ENCODE measurements at regions not wholly inside any gene's neighbourhood (a gene's known extent, or its start where the extent isn't known, plus 50 kb on each side); places are given as distances from the start of the nearest gene placed in this dataset.

GRCh38 chr4:167443841-167444240 lies 209.5 kb upstream of the SPOCK3 start:
- TF ChIP-seq CTCF (conservative IDR thresholded peaks at IDR 0.05; ENCODE audit: low read length) (no peak), EZH2phosphoT487 (IDR thresholded peaks at IDR 0.05; ENCODE audit: borderline replicate concordance) (no peak)
- no peak overlapping the region for H3K9ac ChIP-seq (ENCODE audit: low read depth, low read length, poor library complexity, severe bottlenecking)
- H3K79me2 ChIP-seq (ENCODE audit: insufficient read depth, low read length) = no peaks in the 10 kb centered on the region
- no peaks in the 10 kb centered on the region for H3K36me3 ChIP-seq (ENCODE audit: insufficient read depth, low read length)
- no peaks in the 10 kb centered on the region for H3K9me3 ChIP-seq (ENCODE audit: insufficient read depth, low read depth, low read length)
- H2AFZ ChIP-seq (ENCODE audit: low read length) = no peak overlapping the region
- no peak overlapping the region for H3K4me2 ChIP-seq (ENCODE audit: low read depth, low read length, poor library complexity, severe bottlenecking)
- no peaks in the 10 kb centered on the region for H3K4me1 ChIP-seq (ENCODE audit: insufficient read depth, low read length, poor library complexity, severe bottlenecking)
- no peaks in the 10 kb centered on the region for H3K27me3 ChIP-seq (ENCODE audit: insufficient read depth, low read length, poor library complexity, severe bottlenecking)
- no peaks in the 10 kb centered on the region for H3F3A ChIP-seq (ENCODE audit: low read depth)
- H3K9me2 ChIP-seq (replicated peaks; ENCODE audit: low read depth, low read length) = no peaks in the 10 kb centered on the region
- H3K4me3 ChIP-seq (ENCODE audit: low read length, poor library complexity, severe bottlenecking) = no peak overlapping the region
- no peaks in the 10 kb centered on the region for H4K20me1 ChIP-seq (ENCODE audit: insufficient read depth, low read length, poor library complexity, severe bottlenecking)

GRCh38 chr4:167452922-167453430 lies 218.7 kb upstream of the SPOCK3 start:
- no peak overlapping the region for H2AFZ ChIP-seq (ENCODE audit: low read length)
- no peaks in the 10 kb centered on the region for H3K36me3 ChIP-seq (ENCODE audit: insufficient read depth, low read length)
- H3K4me1 ChIP-seq (ENCODE audit: insufficient read depth, low read length, poor library complexity, severe bottlenecking) = no peaks in the 10 kb centered on the region
- H4K20me1 ChIP-seq (ENCODE audit: insufficient read depth, low read length, poor library complexity, severe bottlenecking) = no peaks in the 10 kb centered on the region
- H3K4me3 ChIP-seq (ENCODE audit: low read length, poor library complexity, severe bottlenecking) = no peak overlapping the region
- H3K9ac ChIP-seq (ENCODE audit: low read depth, low read length, poor library complexity, severe bottlenecking) = no peak overlapping the region
- H3K9me2 ChIP-seq (replicated peaks; ENCODE audit: low read depth, low read length) = no peaks in the 10 kb centered on the region
- H3K79me2 ChIP-seq (ENCODE audit: insufficient read depth, low read length) = no peaks in the 10 kb centered on the region
- no peaks in the 10 kb centered on the region for H3K9me3 ChIP-seq (ENCODE audit: insufficient read depth, low read depth, low read length)
- TF ChIP-seq EZH2phosphoT487 (IDR thresholded peaks at IDR 0.05; ENCODE audit: borderline replicate concordance) = no peak
- TF ChIP-seq CTCF (conservative IDR thresholded peaks at IDR 0.05; ENCODE audit: low read length) = no peak
- H3K27me3 ChIP-seq (ENCODE audit: insufficient read depth, low read length, poor library complexity, severe bottlenecking) = no peaks in the 10 kb centered on the region
- no peak overlapping the region for H3K4me2 ChIP-seq (ENCODE audit: low read depth, low read length, poor library complexity, severe bottlenecking)
- H3F3A ChIP-seq (ENCODE audit: low read depth) = no peaks in the 10 kb centered on the region

GRCh38 chr4:167456619-167457018 lies 222.3 kb upstream of the SPOCK3 start:
- no peaks in the 10 kb centered on the region for H4K20me1 ChIP-seq (ENCODE audit: insufficient read depth, low read length, poor library complexity, severe bottlenecking)
- H3K4me1 ChIP-seq (ENCODE audit: insufficient read depth, low read length, poor library complexity, severe bottlenecking) = no peaks in the 10 kb centered on the region
- H3K9me2 ChIP-seq (replicated peaks; ENCODE audit: low read depth, low read length) = no peaks in the 10 kb centered on the region
- H2AFZ ChIP-seq (ENCODE audit: low read length) = no peak overlapping the region
- TF ChIP-seq EZH2phosphoT487 (IDR thresholded peaks at IDR 0.05; ENCODE audit: borderline replicate concordance) (no peak), CTCF (conservative IDR thresholded peaks at IDR 0.05; ENCODE audit: low read length) (no peak)
- no peak overlapping the region for H3K4me3 ChIP-seq (ENCODE audit: low read length, poor library complexity, severe bottlenecking)
- H3K9me3 ChIP-seq (ENCODE audit: insufficient read depth, low read depth, low read length) = no peaks in the 10 kb centered on the region
- no peak overlapping the region for H3K9ac ChIP-seq (ENCODE audit: low read depth, low read length, poor library complexity, severe bottlenecking)
- no peaks in the 10 kb centered on the region for H3F3A ChIP-seq (ENCODE audit: low read depth)
- no peak overlapping the region for H3K4me2 ChIP-seq (ENCODE audit: low read depth, low read length, poor library complexity, severe bottlenecking)
- no peaks in the 10 kb centered on the region for H3K27me3 ChIP-seq (ENCODE audit: insufficient read depth, low read length, poor library complexity, severe bottlenecking)
- H3K79me2 ChIP-seq (ENCODE audit: insufficient read depth, low read length) = no peaks in the 10 kb centered on the region
- no peaks in the 10 kb centered on the region for H3K36me3 ChIP-seq (ENCODE audit: insufficient read depth, low read length)
